ENCODE measurements at regions not wholly inside any gene's neighbourhood (a gene's known extent, or its start where the extent isn't known, plus 50 kb on each side); places are given as distances from the start of the nearest gene placed in this dataset.

DNA sequence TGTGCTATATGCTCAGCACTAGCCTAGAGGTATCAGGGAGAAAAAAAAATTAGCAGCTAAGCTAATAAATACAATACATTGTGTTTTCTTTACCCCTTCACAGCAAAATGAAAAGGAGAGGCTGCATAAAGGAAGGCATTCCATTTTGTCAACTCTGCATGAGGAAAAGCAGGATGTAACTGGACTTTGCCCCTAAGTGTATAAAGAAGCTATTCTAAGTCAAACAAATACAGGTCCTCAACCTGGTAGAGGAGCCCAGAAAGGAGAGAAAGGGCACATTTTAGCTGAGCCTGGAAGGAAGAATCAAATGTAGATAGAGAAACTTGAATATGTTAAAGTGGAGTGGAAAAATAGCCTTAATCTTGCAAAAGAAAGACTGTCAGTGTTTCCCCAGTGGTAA is 89.0 kb upstream of the SPRED1 start:
- H3K9me2 ChIP-seq (ENCODE audit: insufficient read depth, low read length) = no peaks in the 10 kb centered on the region
- no peak overlapping the region for H3K9ac ChIP-seq (ENCODE audit: low read length)
- H3K36me3 ChIP-seq (ENCODE audit: insufficient read depth, low read length) = no peaks in the 10 kb centered on the region
- H2AFZ ChIP-seq (ENCODE audit: low read depth, low read length) = no peak overlapping the region
- H3K79me2 ChIP-seq (replicated peaks; ENCODE audit: insufficient read depth, low read length) = no peaks in the 10 kb centered on the region
- no peak overlapping the region for H3K27ac ChIP-seq (ENCODE audit: low read length)
- no peak overlapping the region for H3K4me2 ChIP-seq (ENCODE audit: low read length)
- no peaks in the 10 kb centered on the region for H3K27me3 ChIP-seq (ENCODE audit: insufficient read depth, low read depth, low read length)
- H3K9me3 ChIP-seq (ENCODE audit: low read length) = no peaks in the 10 kb centered on the region
- TF ChIP-seq, protein P1, sequence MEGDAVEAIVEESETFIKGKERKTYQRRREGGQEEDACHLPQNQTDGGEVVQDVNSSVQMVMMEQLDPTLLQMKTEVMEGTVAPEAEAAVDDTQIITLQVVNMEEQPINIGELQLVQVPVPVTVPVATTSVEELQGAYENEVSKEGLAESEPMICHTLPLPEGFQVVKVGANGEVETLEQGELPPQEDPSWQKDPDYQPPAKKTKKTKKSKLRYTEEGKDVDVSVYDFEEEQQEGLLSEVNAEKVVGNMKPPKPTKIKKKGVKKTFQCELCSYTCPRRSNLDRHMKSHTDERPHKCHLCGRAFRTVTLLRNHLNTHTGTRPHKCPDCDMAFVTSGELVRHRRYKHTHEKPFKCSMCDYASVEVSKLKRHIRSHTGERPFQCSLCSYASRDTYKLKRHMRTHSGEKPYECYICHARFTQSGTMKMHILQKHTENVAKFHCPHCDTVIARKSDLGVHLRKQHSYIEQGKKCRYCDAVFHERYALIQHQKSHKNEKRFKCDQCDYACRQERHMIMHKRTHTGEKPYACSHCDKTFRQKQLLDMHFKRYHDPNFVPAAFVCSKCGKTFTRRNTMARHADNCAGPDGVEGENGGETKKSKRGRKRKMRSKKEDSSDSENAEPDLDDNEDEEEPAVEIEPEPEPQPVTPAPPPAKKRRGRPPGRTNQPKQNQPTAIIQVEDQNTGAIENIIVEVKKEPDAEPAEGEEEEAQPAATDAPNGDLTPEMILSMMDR (IDR thresholded peaks at IDR 0.05; ENCODE audit: poor library complexity, severe bottlenecking) = no peak
- TF ChIP-seq EZH2 (IDR thresholded peaks at IDR 0.05; ENCODE audit: borderline replicate concordance, insufficient read depth, low read length, poor library complexity, severe bottlenecking) (no peak), SMC3 (conservative IDR thresholded peaks at IDR 0.05; ENCODE audit: poor library complexity) (no peak), MXI1 (conservative IDR thresholded peaks at IDR 0.05; ENCODE audit: poor library complexity, severe bottlenecking) (no peak), POLR2AphosphoS5 (IDR thresholded peaks at IDR 0.05) (no peak), TAF1 (IDR thresholded peaks at IDR 0.05; ENCODE audit: low read depth) (no peak), EP300 (conservative IDR thresholded peaks at IDR 0.05; ENCODE audit: poor library complexity, severe bottlenecking) (no peak), RAD21 (conservative IDR thresholded peaks at IDR 0.05) (no peak)
- TF ChIP-seq, protein P2, sequence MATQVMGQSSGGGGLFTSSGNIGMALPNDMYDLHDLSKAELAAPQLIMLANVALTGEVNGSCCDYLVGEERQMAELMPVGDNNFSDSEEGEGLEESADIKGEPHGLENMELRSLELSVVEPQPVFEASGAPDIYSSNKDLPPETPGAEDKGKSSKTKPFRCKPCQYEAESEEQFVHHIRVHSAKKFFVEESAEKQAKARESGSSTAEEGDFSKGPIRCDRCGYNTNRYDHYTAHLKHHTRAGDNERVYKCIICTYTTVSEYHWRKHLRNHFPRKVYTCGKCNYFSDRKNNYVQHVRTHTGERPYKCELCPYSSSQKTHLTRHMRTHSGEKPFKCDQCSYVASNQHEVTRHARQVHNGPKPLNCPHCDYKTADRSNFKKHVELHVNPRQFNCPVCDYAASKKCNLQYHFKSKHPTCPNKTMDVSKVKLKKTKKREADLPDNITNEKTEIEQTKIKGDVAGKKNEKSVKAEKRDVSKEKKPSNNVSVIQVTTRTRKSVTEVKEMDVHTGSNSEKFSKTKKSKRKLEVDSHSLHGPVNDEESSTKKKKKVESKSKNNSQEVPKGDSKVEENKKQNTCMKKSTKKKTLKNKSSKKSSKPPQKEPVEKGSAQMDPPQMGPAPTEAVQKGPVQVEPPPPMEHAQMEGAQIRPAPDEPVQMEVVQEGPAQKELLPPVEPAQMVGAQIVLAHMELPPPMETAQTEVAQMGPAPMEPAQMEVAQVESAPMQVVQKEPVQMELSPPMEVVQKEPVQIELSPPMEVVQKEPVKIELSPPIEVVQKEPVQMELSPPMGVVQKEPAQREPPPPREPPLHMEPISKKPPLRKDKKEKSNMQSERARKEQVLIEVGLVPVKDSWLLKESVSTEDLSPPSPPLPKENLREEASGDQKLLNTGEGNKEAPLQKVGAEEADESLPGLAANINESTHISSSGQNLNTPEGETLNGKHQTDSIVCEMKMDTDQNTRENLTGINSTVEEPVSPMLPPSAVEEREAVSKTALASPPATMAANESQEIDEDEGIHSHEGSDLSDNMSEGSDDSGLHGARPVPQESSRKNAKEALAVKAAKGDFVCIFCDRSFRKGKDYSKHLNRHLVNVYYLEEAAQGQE (IDR thresholded peaks at IDR 0.05; ENCODE audit: borderline replicate concordance) = no peak
- no peak overlapping the region for H3K4me3 ChIP-seq (ENCODE audit: low read length)
- H4K20me1 ChIP-seq (ENCODE audit: insufficient read depth) = no peaks in the 10 kb centered on the region
- H3F3A ChIP-seq (ENCODE audit: insufficient read depth, low read length, poor library complexity, severe bottlenecking) = no peaks in the 10 kb centered on the region

DNA sequence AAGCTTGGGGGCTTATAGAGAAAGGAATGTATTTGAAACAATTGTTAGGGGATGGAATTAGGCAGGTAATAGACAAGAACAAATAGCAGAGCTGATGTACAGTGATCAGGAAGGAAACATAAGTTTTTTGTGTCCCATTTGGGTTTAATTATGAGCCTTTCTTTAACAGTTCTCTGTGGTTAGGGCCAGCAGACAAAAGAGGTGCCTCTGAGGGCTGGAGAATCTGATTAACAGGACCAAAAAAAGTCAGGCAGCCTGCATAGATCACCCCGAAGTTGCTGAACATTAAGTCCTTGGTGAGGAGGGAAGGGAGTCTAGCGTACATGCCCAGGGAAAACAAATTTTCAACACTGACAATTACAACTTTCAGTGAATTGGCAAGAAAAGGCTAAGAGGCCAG is 88.6 kb upstream of the SPRED1 start:
- Histone ChIP-seq H3K4me3 (ENCODE audit: low read length) (no peak overlapping the region), H3F3A (ENCODE audit: insufficient read depth, low read length, poor library complexity, severe bottlenecking) (no peaks in the 10 kb centered on the region), H2AFZ (ENCODE audit: low read depth, low read length) (no peak overlapping the region), H3K9me3 (ENCODE audit: low read length) (no peaks in the 10 kb centered on the region), H3K4me2 (ENCODE audit: low read length) (no peak overlapping the region), H3K9ac (ENCODE audit: low read length) (no peak overlapping the region), H3K9me2 (ENCODE audit: insufficient read depth, low read length) (no peaks in the 10 kb centered on the region), H4K20me1 (ENCODE audit: insufficient read depth) (no peaks in the 10 kb centered on the region), H3K36me3 (ENCODE audit: insufficient read depth, low read length) (no peaks in the 10 kb centered on the region), H3K27ac (ENCODE audit: low read length) (no peak overlapping the region), H3K27me3 (ENCODE audit: insufficient read depth, low read depth, low read length) (no peaks in the 10 kb centered on the region), H3K79me2 (replicated peaks; ENCODE audit: insufficient read depth, low read length) (no peaks in the 10 kb centered on the region)
- TF ChIP-seq SMC3 (conservative IDR thresholded peaks at IDR 0.05; ENCODE audit: poor library complexity) (no peak), MXI1 (conservative IDR thresholded peaks at IDR 0.05; ENCODE audit: poor library complexity, severe bottlenecking) (no peak), POLR2AphosphoS5 (IDR thresholded peaks at IDR 0.05) (no peak), EP300 (conservative IDR thresholded peaks at IDR 0.05; ENCODE audit: poor library complexity, severe bottlenecking) (no peak), RAD21 (conservative IDR thresholded peaks at IDR 0.05) (no peak), TAF1 (IDR thresholded peaks at IDR 0.05; ENCODE audit: low read depth) (no peak), EZH2 (IDR thresholded peaks at IDR 0.05; ENCODE audit: borderline replicate concordance, insufficient read depth, low read length, poor library complexity, severe bottlenecking) (no peak)
- TF ChIP-seq, protein P1 (IDR thresholded peaks at IDR 0.05; ENCODE audit: poor library complexity, severe bottlenecking) = no peak
- TF ChIP-seq, protein P2 (IDR thresholded peaks at IDR 0.05; ENCODE audit: borderline replicate concordance) = no peak

Measured in neural cell (in vitro differentiated cells).